Right ventricle myocardium superior (tissue), 1 donor: ENCODE measurements at regions not wholly inside any gene's neighbourhood (a gene's known extent, or its start where the extent isn't known, plus 50 kb on each side); places are given as distances from the start of the nearest gene placed in this dataset.

Experiments
- ATAC-seq: fragments of 200-7000 bp; cut with Tn5 transposase; one replicate; pipeline ENCODE4 v1.9.1; 2020; ENCODE audit warnings: mild to moderate bottlenecking; ENCODE audit not compliant: poor library complexity
- DNase-seq: peaks from one replicate; pipeline ENCODE4 v3.0.0-alpha.2; 2020
- intact Hi-C: fragments of 100-400 bp; cut with DNase I; formaldehyde crosslinking; loops from one replicate; pipeline ENCODE4 v1.11.2; 2022
- donor health status: DM: no; HTN: yes; CAD: no; lungs with severe emphysema.

DNA sequence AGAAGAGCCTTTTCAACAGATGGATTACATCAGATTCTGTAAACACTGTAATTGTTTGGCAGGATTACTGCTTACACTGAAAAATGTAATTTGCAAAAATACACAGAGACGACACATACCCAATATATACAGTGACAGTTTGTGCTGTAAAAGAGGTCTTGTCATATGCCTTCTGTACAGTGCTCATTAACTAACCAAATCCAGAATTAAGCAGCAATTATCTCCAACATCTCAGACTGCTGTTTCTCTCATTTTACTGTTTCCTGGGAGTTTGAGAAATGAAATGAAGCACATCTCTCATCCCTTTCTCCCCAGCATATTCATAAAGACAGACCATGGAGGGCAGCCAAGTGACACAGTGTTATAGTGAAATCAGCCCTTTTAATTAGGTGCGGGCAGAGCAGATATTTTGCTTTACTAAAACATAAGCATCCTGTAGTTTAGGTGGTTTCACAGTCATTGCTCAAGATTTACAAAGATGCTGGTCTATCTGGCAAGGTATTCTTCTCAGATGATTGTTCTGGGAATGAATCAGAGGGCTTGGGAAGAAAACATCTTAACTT, 618.4 kb upstream of the USP24 start:
- DNase-seq: no peak
- intact Hi-C loops: no loop called here
- ATAC-seq: no peak

DNA sequence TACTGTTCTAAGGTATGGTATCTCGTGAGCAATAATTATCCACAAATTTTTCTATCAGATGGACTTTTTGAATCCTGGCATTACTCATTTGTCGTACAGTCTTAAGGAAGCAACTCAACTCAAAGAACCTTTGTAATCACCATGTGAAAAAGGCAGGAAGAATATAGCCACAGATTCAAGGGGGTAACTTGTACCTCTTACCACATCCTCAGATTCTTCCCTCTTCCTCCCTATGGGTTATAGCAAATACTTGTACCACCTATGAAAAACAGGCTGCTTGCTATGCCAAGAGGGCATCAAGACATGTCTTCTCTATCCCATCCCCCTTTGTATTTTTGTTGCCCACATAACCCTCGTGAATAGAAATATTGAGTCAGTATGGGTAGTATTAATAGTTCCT, 616.6 kb upstream of the USP24 start:
- intact Hi-C loops: no loop called here
- ATAC-seq (no peak), DNase-seq (no peak)

DNA sequence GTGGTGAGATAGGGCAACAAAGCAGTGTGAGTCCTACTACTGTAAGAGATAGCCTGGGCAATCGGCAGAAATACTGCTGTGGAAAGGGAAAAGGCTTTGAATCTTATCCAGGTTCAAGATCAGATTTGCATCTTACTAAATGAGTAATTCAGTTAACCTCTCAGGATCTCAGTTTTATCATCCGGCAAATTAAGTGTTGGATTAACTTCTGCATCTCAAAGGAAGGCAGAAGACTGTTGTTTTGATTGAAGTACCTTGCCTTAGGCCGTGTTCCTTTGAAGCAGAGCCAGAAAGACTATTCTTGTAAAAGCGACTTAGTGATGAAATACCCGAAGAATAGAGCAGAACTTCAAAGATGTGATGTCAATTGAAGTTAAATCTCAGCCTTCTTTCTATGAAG, 612.9 kb upstream of the USP24 start:
- no peak for DNase-seq
- no peak for ATAC-seq
- intact Hi-C loops: no loop called here

DNA sequence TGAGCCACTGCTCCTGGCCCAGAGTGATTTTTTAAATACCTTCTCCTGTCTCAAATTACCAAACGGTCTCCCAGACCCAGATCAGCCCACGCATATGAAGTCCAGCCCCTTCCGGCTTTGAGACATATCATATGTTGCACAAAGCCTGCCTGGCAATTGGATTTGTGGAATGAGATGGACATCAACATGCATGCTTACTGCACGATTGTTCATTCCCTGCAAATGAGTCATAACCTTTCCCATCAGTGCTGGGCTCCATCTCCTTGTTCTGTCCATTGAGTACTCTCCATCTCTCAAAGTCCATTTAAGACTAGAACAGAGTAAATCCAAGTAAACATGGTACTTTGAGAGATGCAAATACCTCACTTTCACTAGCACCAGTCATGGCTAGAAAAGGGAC, 612.2 kb upstream of the USP24 start:
- intact Hi-C loops: no loop called here
- DNase-seq: no peak
- ATAC-seq: no peak

DNA sequence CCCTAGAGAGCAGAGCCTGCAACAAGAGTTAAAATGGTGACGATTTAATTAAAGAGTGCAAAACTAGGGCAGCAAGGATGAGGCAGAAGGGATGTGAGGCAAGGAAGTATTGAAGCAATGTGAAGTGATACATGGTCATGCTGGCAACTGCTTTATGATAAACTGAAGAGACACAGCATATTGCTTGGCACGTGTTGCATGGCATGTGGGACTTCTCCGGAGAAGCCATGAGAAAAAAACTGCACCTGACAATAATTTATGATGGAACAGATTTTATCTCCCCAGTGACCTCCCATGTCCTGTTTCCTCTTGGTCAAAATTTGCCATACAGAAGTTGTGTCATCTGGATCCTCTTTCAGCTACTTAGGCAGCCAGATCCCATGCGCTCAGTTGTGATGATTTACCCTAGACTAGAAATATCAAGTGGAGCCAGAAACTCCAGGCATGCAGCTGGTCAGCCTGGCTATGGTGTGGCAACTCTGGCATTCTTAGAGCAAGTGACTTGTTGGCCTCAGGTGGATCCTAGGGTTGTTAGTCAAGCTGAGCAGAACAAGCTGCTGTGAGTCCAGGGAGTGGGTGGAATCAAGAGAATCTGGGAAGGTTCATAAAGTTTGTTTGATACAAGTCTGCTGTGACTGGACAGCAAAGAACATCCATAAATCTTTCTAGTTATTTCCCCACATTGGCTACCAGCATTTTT, 611.4 kb upstream of the USP24 start:
- intact Hi-C loops: no loop called here
- ATAC-seq: no peak
- DNase-seq: no peak

DNA sequence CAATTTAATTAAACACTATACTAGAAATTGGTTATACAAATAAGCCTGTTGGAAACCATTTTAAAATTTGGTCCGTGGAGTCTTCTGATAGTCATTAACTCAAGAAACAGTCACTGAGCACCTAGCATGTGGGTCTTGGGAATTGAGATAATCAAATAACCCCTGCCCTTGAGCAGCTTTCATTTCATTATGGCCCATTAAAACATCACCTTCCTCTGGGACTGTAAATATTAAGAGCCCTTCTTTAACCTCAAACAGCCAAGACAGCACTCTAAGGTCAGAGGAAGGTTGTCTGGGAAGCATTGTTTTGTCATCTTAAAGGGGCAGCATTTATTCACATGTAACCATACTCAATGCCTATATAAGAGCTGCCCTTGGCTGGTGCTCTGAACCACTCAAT, 610.3 kb upstream of the USP24 start:
- intact Hi-C loops: no loop called here
- DNase-seq (no peak), ATAC-seq (no peak)

DNA sequence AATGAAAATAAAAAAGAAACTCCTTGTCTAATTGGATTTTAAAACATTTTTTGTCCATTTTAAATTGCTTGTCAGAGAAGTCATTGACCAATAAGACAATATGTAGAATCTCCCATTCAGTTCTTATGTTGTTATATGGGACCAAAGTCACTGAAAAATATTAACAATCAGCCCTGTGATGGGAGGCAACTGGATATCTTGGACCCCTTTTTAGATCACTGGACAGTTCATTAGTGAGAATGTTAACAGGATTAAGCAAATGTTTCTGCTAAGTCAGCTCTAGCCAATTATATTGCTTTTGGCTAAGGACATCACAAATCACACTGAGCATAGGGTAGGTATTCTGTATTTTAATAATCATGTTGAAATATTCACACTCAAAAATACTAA, 609.1 kb upstream of the USP24 start:
- intact Hi-C loops: no loop called here
- DNase-seq: no peak
- ATAC-seq: no peak

DNA sequence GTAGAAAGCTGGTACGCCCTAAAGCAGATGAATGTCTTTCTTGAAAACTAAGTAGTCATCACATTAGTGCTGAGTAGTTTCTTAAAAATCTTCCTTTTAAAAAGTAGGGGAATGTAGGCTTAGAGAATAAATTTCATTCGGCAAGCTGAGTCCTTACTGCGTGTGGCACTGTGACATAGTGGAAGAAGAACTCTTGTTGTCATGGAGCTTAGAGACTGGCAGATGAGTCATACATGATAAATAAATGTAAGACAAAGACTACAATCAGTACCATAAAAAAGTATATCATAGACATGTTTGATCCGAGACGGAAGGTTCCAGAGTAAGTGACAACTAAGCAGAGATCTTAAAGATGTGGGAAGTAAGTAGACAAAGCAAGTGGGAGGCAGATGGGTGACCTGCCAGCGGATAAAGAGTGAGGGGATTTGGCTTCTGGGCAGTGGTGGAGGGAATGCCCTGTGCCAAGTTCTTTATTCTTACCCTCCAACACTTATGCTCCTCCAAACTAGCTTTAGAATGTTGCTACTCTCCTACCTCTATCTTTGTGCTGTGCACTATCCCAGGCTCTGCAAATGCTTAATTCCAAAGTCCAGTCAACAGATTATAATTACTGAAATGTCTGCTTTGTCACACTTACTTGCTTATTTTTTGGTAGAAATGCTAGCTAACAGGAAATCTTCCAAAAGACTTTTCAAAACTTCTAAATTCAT, 608.5 kb upstream of the USP24 start:
- intact Hi-C loops: no loop called here
- DNase-seq: no peak
- no peak for ATAC-seq

DNA sequence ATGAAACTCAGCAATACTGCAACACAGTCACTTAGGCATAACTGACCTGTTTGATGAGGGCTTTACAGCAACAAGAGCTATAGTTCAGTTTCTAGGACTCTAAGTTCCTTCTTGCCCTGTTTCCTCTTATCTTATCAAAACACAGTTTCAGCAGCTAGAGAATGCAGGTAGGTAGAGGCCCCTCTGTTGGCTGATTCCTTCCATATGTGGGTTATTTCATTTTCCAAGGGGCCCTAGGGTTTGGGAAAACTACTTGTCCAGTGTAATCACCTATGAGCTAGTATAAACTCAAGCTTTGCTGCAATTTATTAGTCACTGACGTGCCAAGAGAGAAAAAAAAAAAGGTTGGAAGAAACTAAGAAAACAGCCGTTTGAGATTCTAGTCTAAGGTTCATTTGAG, 607.7 kb upstream of the USP24 start:
- ATAC-seq: no peak
- DNase-seq: no peak
- intact Hi-C loops: no loop called here

DNA sequence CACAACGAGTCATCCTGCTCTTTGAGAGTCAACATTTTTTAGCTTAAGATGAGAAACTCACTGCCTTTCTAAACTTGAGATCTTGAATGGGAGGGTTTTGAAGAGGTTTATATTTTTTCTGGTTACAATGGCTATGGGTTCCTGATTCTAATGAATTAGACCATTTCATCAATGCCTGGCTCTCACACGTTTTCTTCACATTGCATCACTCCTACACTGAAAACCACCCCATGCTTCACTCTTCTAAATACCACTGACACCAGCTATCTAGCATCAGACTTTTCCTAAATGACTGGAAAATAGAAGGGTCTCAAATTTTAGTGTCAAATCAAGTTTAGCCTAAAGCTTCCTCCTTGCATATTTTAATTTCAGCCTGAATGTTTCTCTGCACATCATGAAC, 606.1 kb upstream of the USP24 start:
- intact Hi-C loops: no loop called here
- ATAC-seq (no peak), DNase-seq (no peak)

DNA sequence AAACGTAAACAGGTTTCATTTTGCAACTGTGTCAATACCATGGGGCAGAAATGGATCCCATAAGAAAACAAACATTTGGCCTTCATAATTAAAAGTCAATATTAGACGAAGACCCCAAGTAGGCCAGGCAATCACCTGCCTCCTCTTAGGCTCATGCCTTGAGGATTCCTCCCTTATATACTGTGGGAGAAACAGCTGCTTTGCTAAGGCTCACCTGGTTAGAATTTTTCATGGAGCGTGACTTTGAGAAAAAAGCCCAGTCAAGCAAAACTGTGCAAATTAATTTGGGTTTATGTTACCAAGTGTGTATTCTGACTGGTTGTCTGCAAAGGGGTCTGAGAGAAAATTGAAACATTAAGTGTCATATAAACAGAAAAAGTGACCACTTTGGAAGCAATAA, 605.3 kb upstream of the USP24 start:
- intact Hi-C loops: no loop called here
- no peak for DNase-seq
- no peak for ATAC-seq

DNA sequence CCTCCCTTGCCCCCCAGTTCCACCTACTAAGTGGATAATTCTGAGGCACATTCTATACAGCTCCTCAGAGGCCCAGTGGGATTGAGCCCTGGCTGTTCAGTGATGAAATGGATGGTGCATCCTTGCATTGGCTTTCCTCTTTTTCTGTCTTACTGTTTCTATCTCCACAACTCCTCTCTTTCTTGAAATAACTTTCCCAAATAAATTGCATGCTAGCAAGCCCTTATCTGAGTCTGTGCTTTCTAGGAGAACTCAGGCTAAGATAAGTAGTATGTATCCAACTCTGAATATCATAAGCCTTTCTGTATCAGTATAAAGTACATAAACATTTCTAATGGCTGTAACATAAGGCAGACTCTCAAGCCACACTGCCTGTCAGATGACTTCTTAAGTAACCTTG, 603.8 kb upstream of the USP24 start:
- ATAC-seq (no peak), DNase-seq (no peak)
- intact Hi-C loops: no loop called here

DNA sequence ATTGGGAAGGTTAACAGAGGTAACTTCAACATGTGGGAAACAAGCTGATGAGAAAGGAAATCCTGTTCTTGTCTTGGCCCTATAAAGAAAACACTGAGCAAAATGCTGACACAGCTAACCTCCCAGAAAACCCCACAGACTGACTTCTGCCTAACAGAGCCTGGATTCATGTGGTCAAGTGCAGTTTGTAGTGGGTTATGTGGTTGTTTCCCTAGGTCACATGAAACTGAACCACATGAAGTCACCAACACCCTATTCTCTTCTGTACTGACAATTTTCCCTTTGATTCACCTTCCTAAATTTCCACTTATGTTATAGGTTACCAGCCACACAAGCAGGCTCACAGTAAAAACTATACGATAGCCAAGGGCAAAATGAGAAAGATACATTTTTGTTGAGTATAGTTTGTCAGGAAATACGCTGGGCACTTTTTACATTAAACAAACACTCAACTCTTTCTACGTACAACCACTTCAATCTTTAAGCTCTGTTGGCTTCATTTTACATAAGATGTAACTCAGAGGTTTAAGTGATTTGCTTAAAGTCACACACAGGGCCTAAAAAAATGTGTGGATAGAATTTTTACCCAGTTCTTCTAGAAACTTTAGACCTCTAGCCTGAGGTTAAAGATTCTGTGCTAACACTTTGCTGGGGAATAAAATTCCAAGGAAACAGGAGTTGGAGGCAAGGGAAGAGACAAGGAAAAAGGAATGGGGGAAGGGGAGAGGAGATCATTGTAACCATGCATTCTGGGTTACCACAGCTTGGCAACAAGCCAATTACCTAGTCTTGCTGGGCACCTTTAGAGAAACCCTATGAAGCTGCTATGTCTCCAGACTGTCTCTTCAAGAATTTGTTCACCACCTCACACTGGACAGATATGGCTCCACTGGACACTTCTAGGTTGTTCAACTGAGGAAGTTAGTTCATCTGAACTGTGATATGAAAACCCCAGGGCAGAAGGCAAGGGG, 601.6 kb upstream of the USP24 start:
- ATAC-seq: peak; percentile 22
- intact Hi-C loops: no loop called here
- no peak for DNase-seq

DNA sequence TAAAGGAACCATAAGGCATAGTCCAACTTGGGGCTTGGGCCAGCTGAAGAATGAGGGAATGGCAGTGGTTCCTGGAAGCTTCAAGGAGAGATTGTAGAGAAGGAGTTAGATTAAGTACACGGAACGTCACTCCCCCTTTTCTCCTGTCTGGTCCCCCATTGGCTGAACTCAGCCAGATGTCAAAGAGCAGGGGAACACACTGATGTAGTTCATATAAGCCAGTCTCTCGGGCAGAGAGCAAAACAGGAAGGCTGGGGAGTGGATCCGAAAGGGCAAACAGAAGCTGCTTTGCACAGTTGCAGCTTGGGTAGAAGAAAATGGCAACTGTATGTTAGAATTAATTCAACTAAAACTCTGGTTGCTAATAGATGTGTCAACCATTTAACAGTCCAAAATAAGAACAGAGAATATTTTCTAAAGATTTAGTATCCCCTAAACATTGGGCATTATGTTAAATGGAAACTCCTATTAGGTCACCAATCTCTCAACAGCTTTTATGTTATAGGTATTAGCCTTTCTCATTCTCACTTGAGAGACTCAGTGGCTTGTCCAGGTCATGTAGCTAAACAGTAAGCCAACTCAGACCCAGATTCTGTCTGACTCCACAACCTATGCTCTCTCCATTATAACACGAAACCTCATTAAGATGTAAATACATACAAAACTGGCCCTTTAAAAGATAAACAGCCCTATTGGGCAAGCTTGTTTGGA, 600.7 kb upstream of the USP24 start:
- intact Hi-C loops: no loop called here
- ATAC-seq (no peak), DNase-seq (no peak)

DNA sequence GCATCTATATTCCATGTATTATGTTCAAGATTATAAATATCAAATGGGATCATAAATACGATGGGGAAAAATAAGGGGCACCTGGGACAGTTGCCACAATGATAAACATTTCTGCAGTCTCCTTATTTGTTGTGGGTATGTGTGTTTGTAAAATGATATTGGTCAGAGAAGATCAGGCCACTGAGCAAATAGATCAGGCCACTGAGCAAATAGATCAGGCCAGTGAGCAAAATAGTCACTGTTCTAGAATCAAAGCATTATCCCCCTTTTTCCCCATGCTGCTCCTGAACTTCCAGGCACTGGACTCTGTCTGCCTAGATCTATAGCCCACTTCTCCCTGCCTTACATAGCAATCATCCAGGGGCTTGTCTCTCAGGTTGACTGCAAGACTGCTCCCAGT, 599.8 kb upstream of the USP24 start:
- intact Hi-C loops: no loop called here
- ATAC-seq: no peak
- no peak for DNase-seq

DNA sequence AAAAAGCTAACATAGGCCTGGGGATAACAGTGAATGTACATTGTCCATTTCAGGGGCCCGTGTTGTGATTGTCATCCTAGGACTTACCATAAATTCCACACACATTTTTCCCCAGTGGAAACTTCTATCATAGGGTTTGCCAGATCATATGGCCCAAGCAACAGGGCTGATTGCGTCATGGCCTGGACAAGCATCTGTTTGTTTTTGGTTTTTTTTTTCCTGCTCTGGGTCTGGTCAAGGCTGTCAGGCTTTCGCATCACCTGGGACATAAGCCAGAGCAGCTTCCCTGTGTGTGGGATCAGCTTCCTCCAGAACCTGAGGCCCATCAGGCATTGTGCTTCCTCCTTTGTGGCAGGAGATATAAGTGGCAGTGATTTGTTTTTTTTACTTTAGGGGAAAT, 598.5 kb upstream of the USP24 start:
- ATAC-seq (peak; percentile 82), DNase-seq (peak; percentile 65)

DNA sequence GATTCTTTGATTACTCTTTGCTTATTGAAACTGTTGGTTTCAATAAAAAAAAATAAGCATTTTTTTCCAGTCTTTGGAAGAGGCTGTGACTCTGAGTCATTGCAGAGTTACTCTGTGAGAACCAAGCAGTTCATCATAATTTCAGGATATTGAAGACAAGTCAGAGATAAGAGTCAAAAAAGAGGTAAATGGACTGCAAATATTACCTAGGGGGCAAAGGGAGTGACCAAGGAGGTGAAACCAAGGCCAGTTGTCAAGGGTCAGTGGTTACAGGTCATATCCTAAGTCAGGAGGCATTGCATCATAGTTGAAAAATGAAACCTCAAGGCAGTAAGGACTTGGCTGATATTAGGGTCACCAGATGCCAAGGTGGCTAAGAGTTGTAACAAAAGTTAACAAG, 597.1 kb upstream of the USP24 start:
- DNase-seq (no peak), ATAC-seq (peak; percentile 73)
- intact Hi-C loops: no loop called here

More for the DNA sequence above, 598.5 kb upstream of the USP24 start:
- intact Hi-C loops: no loop called here

DNA sequence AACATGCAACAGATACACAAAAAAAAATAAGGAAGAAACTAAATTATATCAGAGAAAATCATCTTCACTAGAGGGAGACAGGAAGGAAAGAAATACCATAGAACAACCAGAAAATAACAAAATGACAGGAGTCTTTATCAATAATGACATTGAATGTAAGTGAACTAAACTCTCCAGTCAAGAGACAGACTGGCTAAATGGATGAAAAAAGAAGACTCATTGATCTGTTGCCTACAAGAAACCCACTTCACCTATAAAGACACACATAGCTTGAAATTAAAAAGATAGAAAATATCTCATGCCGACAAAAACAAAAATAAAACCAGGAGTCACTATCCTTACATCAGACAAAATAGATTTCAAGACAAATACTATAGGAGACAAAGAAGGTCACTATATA, 593.1 kb upstream of the USP24 start:
- intact Hi-C loops: no loop called here
- ATAC-seq: no peak
- no peak for DNase-seq

DNA sequence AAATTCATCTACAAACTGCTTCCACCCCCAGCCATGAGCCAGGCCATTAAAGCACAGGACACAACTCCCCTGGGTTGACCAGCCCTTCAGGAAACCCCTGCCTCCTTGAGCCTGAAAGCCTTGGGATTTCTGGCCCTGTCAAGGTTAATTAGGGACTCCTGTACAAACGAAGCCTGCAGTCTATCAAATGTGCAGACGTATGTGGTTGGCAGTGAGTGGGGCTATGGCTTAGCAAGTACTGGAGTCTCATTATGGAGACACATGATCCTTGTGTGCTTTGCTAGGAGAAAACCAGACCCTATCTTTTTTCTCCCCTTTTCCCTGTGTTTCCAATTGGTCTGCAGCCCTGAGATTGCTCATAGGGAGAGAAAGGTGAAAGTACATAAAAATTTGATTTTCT, 588.3 kb upstream of the USP24 start:
- DNase-seq: no peak
- no peak for ATAC-seq
- intact Hi-C loops: no loop called here
